Ovary (tissue), 3 donors: ENCODE measurements at regions not wholly inside any gene's neighbourhood (a gene's known extent, or its start where the extent isn't known, plus 50 kb on each side); places are given as distances from the start of the nearest gene placed in this dataset.

Experiments
- EP300 ChIP-seq: sonication (generic); formaldehyde crosslinking; IDR thresholded peaks from one replicate; pipeline ENCODE4 v1.6.1; 2017; ENCODE audit warnings: antibody characterized with exemption
- POLR2A ChIP-seq: fragments of 450-650 bp; IDR thresholded peaks from one replicate; pipeline ENCODE4 v1.6.1; 2017; ENCODE audit warnings: antibody characterized with exemption, mild to moderate bottlenecking, moderate library complexity
- TF ChIP-seq, protein P1 (sequence below), 3 donors: fragments of 450-650 bp in 2 of 3; fragments of 200-600 bp in 1 of 3; IDR thresholded peaks; one replicate each; pipeline versions ENCODE4 v1.5.1 to v1.8.0; 2016 to 2022; ENCODE audit warnings: antibody characterized with exemption in 3 of 3, mild to moderate bottlenecking in 1 of 3
- donor health status: DM: no; HTN: no; CAD: no.

DNA sequence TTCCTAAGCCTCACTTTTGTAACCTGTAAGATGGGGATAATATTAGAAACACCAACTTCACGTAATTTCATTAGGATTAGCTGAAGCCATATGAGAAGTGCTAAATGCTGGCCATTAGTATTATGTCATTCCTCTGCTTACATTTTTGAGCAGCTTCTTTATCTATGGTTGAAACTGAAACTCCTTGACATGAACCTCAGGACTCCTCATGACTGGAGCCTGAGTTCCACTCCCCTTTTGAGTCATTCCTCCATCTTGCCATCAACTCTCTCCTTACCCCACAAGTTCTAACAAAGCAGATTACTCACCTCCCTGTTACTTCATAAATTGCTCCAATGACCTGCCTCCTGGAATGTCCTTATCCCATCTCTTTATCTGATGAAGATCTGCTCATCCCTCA is 123.2 kb upstream of the KCNIP4 start:
- TF ChIP-seq, protein P1, sequence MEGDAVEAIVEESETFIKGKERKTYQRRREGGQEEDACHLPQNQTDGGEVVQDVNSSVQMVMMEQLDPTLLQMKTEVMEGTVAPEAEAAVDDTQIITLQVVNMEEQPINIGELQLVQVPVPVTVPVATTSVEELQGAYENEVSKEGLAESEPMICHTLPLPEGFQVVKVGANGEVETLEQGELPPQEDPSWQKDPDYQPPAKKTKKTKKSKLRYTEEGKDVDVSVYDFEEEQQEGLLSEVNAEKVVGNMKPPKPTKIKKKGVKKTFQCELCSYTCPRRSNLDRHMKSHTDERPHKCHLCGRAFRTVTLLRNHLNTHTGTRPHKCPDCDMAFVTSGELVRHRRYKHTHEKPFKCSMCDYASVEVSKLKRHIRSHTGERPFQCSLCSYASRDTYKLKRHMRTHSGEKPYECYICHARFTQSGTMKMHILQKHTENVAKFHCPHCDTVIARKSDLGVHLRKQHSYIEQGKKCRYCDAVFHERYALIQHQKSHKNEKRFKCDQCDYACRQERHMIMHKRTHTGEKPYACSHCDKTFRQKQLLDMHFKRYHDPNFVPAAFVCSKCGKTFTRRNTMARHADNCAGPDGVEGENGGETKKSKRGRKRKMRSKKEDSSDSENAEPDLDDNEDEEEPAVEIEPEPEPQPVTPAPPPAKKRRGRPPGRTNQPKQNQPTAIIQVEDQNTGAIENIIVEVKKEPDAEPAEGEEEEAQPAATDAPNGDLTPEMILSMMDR (IDR thresholded peaks at IDR 0.05), result no peak
- no peak for TF ChIP-seq EP300
- TF ChIP-seq POLR2A, result no peak
